GM23338 (cell line): ENCODE measurements at regions not wholly inside any gene's neighbourhood (a gene's known extent, or its start where the extent isn't known, plus 50 kb on each side); places are given as distances from the start of the nearest gene placed in this dataset.

Experiments used
- CREB1 ChIP-seq: fragments of 250-450 bp; sonication (Bioruptor Pico); IDR thresholded peaks from 2 replicates; pipeline ENCODE4 v1.5.0; 2020; ENCODE audit warnings: low read depth, mild to moderate bottlenecking, moderate library complexity
- ETS1 ChIP-seq: IDR thresholded peaks from 2 replicates; pipeline ENCODE4 v1.6.1; 2016; ENCODE audit warnings: antibody characterized with exemption
- EZH2 ChIP-seq: fragments of 200-600 bp; sonication (generic); IDR thresholded peaks from one replicate; pipeline ENCODE4 v1.8.0; 2017; ENCODE audit warnings: antibody characterized with exemption, mild to moderate bottlenecking, low read depth; ENCODE audit not compliant: unreplicated experiment
- EZH2phosphoT487 ChIP-seq: fragments of 200-600 bp; sonication (generic); IDR thresholded peaks from one replicate; pipeline ENCODE4 v1.8.1; 2018; ENCODE audit warnings: antibody characterized with exemption; ENCODE audit not compliant: unreplicated experiment
- JUNB ChIP-seq: IDR thresholded peaks from one replicate; pipeline ENCODE4 v1.6.1; 2016; ENCODE audit warnings: antibody characterized with exemption; ENCODE audit not compliant: unreplicated experiment
- NANOG ChIP-seq: IDR thresholded peaks from 2 replicates; pipeline ENCODE4 v1.6.1; 2016; ENCODE audit warnings: antibody characterized with exemption, borderline replicate concordance
- POLR2AphosphoS5 ChIP-seq: IDR thresholded peaks from 2 replicates; pipeline ENCODE4 v1.6.1; 2016; ENCODE audit warnings: antibody characterized with exemption, low read depth
- REST ChIP-seq: IDR thresholded peaks from one replicate; pipeline ENCODE4 v1.6.1; 2018; ENCODE audit warnings: antibody characterized with exemption; ENCODE audit not compliant: unreplicated experiment
- STAT1 ChIP-seq: IDR thresholded peaks from one replicate; pipeline ENCODE4 v1.6.1; 2016; ENCODE audit warnings: antibody characterized with exemption; ENCODE audit not compliant: unreplicated experiment
- ZNF114 ChIP-seq: fragments of 250-450 bp; sonication (Bioruptor Pico); IDR thresholded peaks from 2 replicates; pipeline ENCODE4 v1.5.0; 2020; ENCODE audit warnings: mild to moderate bottlenecking, moderate library complexity
- ZNF331 ChIP-seq: fragments of 250-450 bp; sonication (Bioruptor Pico); IDR thresholded peaks from 2 replicates; pipeline ENCODE4 v1.5.0; 2020; ENCODE audit warnings: low read depth, mild to moderate bottlenecking, moderate library complexity
- ZNF462 ChIP-seq: fragments of 250-450 bp; sonication (Bioruptor Pico); IDR thresholded peaks from 2 replicates; pipeline ENCODE4 v1.5.0; 2020; ENCODE audit warnings: mild to moderate bottlenecking, moderate library complexity
- TF ChIP-seq, protein P1 (sequence below), 2 experiments: fragments of 200-600 bp in 1 of 2; sonication (generic) in 1 of 2; conservative IDR thresholded peaks; 2 replicates each; pipeline versions ENCODE4 v1.5.1 to v1.6.1; 2016 to 2017; ENCODE audit warnings: antibody characterized with exemption in 2 of 2, low read depth in 2 of 2, mild to moderate bottlenecking in 2 of 2, moderate library complexity in 1 of 2

GRCh38 chr4:123163501-123163900 lies 233.1 kb upstream of the SPRY1 start:
- no peak for TF ChIP-seq CREB1 (CRISPR knock-in tag)
- TF ChIP-seq, protein P1, sequence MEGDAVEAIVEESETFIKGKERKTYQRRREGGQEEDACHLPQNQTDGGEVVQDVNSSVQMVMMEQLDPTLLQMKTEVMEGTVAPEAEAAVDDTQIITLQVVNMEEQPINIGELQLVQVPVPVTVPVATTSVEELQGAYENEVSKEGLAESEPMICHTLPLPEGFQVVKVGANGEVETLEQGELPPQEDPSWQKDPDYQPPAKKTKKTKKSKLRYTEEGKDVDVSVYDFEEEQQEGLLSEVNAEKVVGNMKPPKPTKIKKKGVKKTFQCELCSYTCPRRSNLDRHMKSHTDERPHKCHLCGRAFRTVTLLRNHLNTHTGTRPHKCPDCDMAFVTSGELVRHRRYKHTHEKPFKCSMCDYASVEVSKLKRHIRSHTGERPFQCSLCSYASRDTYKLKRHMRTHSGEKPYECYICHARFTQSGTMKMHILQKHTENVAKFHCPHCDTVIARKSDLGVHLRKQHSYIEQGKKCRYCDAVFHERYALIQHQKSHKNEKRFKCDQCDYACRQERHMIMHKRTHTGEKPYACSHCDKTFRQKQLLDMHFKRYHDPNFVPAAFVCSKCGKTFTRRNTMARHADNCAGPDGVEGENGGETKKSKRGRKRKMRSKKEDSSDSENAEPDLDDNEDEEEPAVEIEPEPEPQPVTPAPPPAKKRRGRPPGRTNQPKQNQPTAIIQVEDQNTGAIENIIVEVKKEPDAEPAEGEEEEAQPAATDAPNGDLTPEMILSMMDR (conservative IDR thresholded peaks at IDR 0.05; ENCODE audit: low read depth in 2 of 2): no peak
- TF ChIP-seq EZH2: no peak
- no peak for TF ChIP-seq EZH2phosphoT487
- TF ChIP-seq JUNB: no peak
- TF ChIP-seq ETS1: no peak
- no peak for TF ChIP-seq POLR2AphosphoS5
- no peak for TF ChIP-seq REST
- no peak for TF ChIP-seq ZNF331 (CRISPR knock-in tag)
- TF ChIP-seq ZNF114 (CRISPR knock-in tag): no peak
- no peak for TF ChIP-seq NANOG
- no peak for TF ChIP-seq ZNF462 (CRISPR knock-in tag)
- TF ChIP-seq STAT1: no peak
